ENCODE measurements at regions not wholly inside any gene's neighbourhood (a gene's known extent, or its start where the extent isn't known, plus 50 kb on each side); places are given as distances from the start of the nearest gene placed in this dataset.
"Not testable (repeated sequence)": the region's sequence is repeated elsewhere in the genome, so short reads cannot be mapped to it uniquely, and the experiment has no call there.

DNA sequence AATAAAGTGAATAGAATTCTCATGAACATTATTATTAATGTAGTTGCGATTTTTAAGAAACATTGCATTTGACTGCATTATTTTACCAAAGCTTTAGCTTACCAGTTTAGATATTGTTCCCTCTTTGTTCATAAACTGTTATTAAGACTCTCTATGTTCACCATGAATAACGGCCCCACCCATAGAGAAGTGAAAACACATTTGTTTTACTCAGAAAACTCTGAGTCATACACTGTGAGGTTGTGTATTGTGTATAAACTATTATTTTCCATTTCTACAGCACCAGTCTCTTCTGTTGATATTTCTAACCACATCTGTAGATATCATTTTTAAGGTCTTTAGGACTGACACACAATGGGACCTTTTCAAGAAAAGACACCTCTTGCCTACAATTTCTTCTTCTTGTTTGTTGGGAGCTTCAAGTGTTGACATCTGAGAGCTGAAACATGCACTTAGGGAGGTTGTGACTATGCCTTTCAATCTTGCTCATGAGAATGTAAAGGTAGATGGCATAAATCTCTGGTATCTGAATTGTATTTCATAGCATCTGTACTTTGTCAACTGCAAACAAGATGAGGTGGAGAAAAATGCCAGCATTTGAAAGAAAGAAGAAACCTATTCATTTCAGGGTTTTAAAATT lies 252.9 kb upstream of the CDH8 start:
- H3K4me3 ChIP-seq (ENCODE audit: low read depth, low read length) = no peak overlapping the region
- no peak for DNase-seq (ENCODE audit: low read depth)
- TF ChIP-seq, protein P1, sequence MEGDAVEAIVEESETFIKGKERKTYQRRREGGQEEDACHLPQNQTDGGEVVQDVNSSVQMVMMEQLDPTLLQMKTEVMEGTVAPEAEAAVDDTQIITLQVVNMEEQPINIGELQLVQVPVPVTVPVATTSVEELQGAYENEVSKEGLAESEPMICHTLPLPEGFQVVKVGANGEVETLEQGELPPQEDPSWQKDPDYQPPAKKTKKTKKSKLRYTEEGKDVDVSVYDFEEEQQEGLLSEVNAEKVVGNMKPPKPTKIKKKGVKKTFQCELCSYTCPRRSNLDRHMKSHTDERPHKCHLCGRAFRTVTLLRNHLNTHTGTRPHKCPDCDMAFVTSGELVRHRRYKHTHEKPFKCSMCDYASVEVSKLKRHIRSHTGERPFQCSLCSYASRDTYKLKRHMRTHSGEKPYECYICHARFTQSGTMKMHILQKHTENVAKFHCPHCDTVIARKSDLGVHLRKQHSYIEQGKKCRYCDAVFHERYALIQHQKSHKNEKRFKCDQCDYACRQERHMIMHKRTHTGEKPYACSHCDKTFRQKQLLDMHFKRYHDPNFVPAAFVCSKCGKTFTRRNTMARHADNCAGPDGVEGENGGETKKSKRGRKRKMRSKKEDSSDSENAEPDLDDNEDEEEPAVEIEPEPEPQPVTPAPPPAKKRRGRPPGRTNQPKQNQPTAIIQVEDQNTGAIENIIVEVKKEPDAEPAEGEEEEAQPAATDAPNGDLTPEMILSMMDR (IDR thresholded peaks at IDR 0.05; ENCODE audit: low read depth, low read length, missing control alignments) = no peak

DNA sequence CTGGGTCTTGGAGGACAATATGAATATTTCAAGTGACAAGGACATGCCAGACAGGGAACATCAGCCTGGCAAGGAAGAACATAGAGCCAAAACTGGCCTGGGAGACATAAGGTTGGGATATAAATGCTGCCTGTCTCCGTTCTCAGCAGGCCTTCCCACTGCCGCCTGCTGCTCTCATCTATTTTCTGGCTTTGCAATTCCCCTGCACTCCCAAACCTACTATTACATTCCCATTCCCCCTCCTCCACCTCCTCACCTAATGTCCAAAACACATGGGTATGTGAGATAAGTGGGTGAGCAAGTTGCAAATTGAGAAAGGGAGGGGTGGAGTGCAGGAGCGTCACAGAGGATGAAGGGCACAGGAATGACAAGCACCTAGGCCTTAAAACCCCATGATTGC lies 244.3 kb upstream of the CDH8 start:
- no peak for DNase-seq (ENCODE audit: low read depth)
- TF ChIP-seq, protein P1 (IDR thresholded peaks at IDR 0.05; ENCODE audit: low read depth, low read length, missing control alignments) = no peak

DNA sequence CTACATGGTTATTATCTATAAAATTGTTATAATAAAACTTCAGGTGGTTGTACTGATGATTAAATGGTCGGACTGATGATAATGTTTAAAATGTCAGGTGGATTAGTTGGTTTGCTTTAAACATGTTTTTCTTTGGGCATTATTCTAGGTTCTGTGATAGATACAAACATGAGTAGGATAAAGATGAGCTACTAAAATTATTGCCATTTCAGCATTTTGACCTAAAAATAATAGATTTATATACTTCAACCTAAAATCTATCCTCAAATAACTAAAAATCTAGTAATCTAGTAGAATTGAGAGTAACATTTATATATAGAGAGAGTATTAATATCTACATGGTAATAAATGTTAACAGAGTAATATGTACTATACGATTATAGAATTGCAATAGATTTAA lies 241.7 kb upstream of the CDH8 start:
- no peak for DNase-seq (ENCODE audit: low read depth)
- TF ChIP-seq, protein P1 (IDR thresholded peaks at IDR 0.05; ENCODE audit: low read depth, low read length, missing control alignments) = no peak
- no peak overlapping the region for H3K4me3 ChIP-seq (ENCODE audit: low read depth, low read length)

More for the DNA sequence above, 244.3 kb upstream of the CDH8 start:
- H3K4me3 ChIP-seq (ENCODE audit: low read depth, low read length) = no peak overlapping the region

DNA sequence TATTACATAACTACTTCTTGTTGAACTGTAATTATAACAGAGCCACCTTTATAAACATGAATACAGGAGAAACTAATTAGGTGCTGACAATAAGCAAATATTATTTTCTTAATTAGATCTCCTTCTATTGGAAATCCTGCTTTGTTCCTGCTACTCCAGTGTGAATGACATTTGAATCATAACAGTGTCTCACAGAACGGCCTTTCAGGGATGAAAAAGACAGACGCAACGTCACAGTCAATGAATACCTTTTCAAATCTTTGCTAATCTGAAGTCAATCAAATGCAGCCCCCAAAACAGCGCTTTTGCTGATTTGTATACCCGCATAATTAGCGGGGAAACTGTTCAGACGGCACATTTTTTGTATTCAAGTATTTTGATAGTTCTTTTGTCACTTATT lies 240.4 kb upstream of the CDH8 start:
- TF ChIP-seq, protein P1 (IDR thresholded peaks at IDR 0.05; ENCODE audit: low read depth, low read length, missing control alignments) = no peak

DNA sequence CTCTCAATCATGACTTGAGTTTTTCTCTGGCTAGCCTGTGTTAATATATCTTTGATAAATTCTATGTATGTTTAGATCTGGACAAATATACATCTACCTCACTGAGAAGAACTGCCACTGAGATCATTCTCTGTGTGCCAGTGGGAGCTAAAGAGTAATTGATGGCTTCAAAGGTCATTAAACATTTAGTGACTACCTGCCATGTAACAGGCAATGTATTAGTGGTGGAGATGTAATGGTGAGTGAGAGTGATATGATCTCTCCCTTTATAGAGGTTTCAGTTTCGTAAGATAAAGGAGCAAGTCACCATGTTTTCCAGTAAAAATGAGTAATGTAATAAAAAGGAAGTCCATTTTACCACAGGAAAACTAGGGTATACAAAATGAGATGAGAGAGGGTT lies 235.8 kb upstream of the CDH8 start:
- TF ChIP-seq, protein P1 (IDR thresholded peaks at IDR 0.05; ENCODE audit: low read depth, low read length, missing control alignments) = no peak
- H3K4me3 ChIP-seq (ENCODE audit: low read depth, low read length) = no peak overlapping the region
- DNase-seq (ENCODE audit: low read depth) = no peak

More for the DNA sequence above, 240.4 kb upstream of the CDH8 start:
- DNase-seq (ENCODE audit: low read depth) = no peak
- no peak overlapping the region for H3K4me3 ChIP-seq (ENCODE audit: low read depth, low read length)

DNA sequence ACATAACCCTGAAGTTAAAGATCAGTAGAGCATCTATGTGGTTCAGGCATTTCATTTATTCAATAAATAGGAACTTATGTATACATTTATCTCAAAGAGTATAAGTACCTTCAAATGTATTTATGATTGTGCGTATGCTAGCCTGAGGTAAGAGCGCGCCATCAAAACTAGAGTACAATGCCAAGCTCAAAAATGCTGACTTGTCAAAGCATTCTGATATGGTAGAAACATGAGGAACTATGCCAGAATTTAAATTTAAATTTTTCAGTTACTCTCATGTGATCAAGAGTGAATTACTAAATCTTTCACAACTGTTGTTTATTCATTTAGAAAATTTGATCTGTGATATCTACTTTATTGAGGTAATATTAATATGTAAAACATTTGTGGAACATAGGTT lies 225.5 kb upstream of the CDH8 start:
- no peak overlapping the region for H3K4me3 ChIP-seq (ENCODE audit: low read depth, low read length)
- DNase-seq (ENCODE audit: low read depth) = no peak

DNA sequence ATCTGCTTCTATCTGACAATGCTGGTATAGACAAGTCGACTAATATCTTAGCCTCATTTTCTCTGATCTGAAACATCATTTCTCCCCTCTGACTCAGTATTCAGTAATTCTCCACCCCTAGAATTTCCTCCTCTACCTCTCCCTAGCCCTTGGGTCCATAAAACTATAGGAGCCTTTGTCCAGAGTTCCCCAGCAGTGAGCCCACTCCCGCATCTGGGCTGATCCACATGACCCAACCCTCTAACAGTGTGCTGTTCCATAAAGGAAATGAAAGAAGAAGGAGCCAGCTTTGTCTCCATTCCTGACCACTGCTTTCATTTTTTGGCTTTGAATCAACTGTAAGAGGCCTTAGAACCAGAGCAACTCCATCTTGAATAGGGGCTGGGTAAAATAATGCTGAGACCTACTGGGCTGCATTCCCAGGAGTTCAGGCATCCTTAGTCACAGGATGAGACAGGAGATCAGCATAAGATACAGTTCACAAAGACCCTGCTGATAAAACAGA lies 222.7 kb upstream of the CDH8 start:
- not testable (repeated sequence) for DNase-seq (ENCODE audit: low read depth); H3K4me3 ChIP-seq (ENCODE audit: low read depth, low read length)

More for the DNA sequence above, 225.5 kb upstream of the CDH8 start:
- TF ChIP-seq, protein P1 (IDR thresholded peaks at IDR 0.05; ENCODE audit: low read depth, low read length, missing control alignments) = no peak

All from GM12864 (cell line).